Keratinocyte (primary cell): ENCODE measurements at regions not wholly inside any gene's neighbourhood (a gene's known extent, or its start where the extent isn't known, plus 50 kb on each side); places are given as distances from the start of the nearest gene placed in this dataset.

Source experiments
- DNase-seq: peaks from one replicate; pipeline ENCODE4 v3.0.0-alpha.2; 2011; ENCODE audit warnings: low read depth, missing footprints, low spot score
- FAIRE-seq: peaks from 2 replicates; lab custom pipeline; 2011; peaks lifted over from hg19 to GRCh38; lab: Jason Lieb, UNC
- H2AFZ ChIP-seq: 2 replicates; pipeline ENCODE4 v1.6.0; 2012; ENCODE audit warnings: low read length, control low read depth, inconsistent platforms; ENCODE audit not compliant: control insufficient read depth
- H3K27ac ChIP-seq: 2 replicates; pipeline ENCODE4 v1.5.1; 2011; ENCODE audit warnings: low read length; ENCODE audit not compliant: control insufficient read depth, insufficient read depth
- H3K27me3 ChIP-seq: 3 replicates; pipeline ENCODE4 v1.6.0; 2011; ENCODE audit warnings: low read length; ENCODE audit not compliant: control insufficient read depth, insufficient read depth; ENCODE audit errors: extremely low read depth
- H3K36me3 ChIP-seq, 2 experiments: 2 replicates in 1 of 2; 3 replicates in 1 of 2; pipeline ENCODE4 v1.5.1; 2011; ENCODE audit warnings: low read length in 2 of 2, mild to moderate bottlenecking in 1 of 2; ENCODE audit not compliant: control insufficient read depth in 2 of 2, insufficient read depth in 2 of 2; ENCODE audit errors: extremely low read depth in 1 of 2
- H3K4me1 ChIP-seq: 3 replicates; pipeline ENCODE4 v1.5.1; 2011; ENCODE audit warnings: low read length; ENCODE audit not compliant: control insufficient read depth, insufficient read depth; ENCODE audit errors: extremely low read depth
- H3K4me2 ChIP-seq: 3 replicates; pipeline ENCODE4 v1.6.0; 2011; ENCODE audit warnings: low read depth, low read length; ENCODE audit not compliant: control insufficient read depth, insufficient read depth; ENCODE audit errors: extremely low read depth
- H3K4me3 ChIP-seq, 3 experiments: fragments of 200-600 bp in 1 of 3; sonication (generic) in 1 of 3; 2 replicates in 2 of 3; 3 replicates in 1 of 3; pipeline ENCODE4 v1.5.1; 2011 to 2016; ENCODE audit warnings: low read length in 3 of 3, mild to moderate bottlenecking in 3 of 3, control low read depth in 2 of 3, inconsistent platforms in 1 of 3, low read depth in 1 of 3, mixed read lengths in 1 of 3, mixed run types in 1 of 3, moderate library complexity in 1 of 3; ENCODE audit not compliant: control insufficient read depth in 2 of 3, insufficient read depth in 2 of 3; ENCODE audit errors: extremely low read depth in 1 of 3
- H3K79me2 ChIP-seq: 2 replicates; pipeline ENCODE4 v1.6.0; 2012; ENCODE audit warnings: low read length; ENCODE audit not compliant: control insufficient read depth, insufficient read depth
- H3K9ac ChIP-seq: 3 replicates; pipeline ENCODE4 v1.6.0; 2011; ENCODE audit warnings: low read length; ENCODE audit not compliant: control insufficient read depth, insufficient read depth; ENCODE audit errors: extremely low read depth
- H3K9me1 ChIP-seq: 3 replicates; pipeline ENCODE4 v1.6.0; 2011; ENCODE audit warnings: low read length; ENCODE audit not compliant: control insufficient read depth, insufficient read depth; ENCODE audit errors: extremely low read depth
- H3K9me3 ChIP-seq: 2 replicates; pipeline ENCODE4 v1.5.1; 2012; ENCODE audit warnings: low read depth, low read length; ENCODE audit not compliant: control insufficient read depth
- H4K20me1 ChIP-seq: 3 replicates; pipeline ENCODE4 v1.6.0; 2011; ENCODE audit warnings: low read length; ENCODE audit not compliant: control insufficient read depth, insufficient read depth; ENCODE audit errors: extremely low read depth
- CTCF ChIP-seq, 3 experiments: IDR thresholded peaks in 1 of 3; conservative IDR thresholded peaks in 1 of 3; optimal IDR thresholded peaks in 1 of 3; 2 replicates in 2 of 3; 3 replicates in 1 of 3; pipeline versions ENCODE3 to v1.5.1; 2011; ENCODE audit warnings: low read length in 3 of 3, mild to moderate bottlenecking in 3 of 3, moderate library complexity in 2 of 3, control low read depth in 1 of 3, inconsistent platforms in 1 of 3; ENCODE audit not compliant: insufficient read depth in 2 of 3; ENCODE audit errors: extremely low read depth in 1 of 3
- EZH2 ChIP-seq: IDR thresholded peaks from one replicate; pipeline ENCODE4 v1.6.1; 2012; ENCODE audit warnings: inconsistent platforms, mild to moderate bottlenecking, low read length, moderate library complexity
- dilution Hi-C: fragments of 300-500 bp; cut with MboI; formaldehyde crosslinking; loops from one replicate; pipeline ENCODE4 v1.7.0; 2020; ENCODE audit warnings: low sequenced_read_pairs; ENCODE audit not compliant: extremely low pct_ligation_motif_present

- Histone ChIP-seq H3K9me3 (no peaks in the 10 kb centered on the region), H3K4me1 (no peaks in the 10 kb centered on the region), H3K36me3 (no peaks in the 10 kb centered on the region), H3K4me3 (no peak overlapping the region), H2AFZ (no peak overlapping the region), H3K4me2 (no peak overlapping the region), H3K9me1 (no peaks in the 10 kb centered on the region), H4K20me1 (no peaks in the 10 kb centered on the region), H3K27me3 (no peaks in the 10 kb centered on the region), H3K79me2 (no peaks in the 10 kb centered on the region), H3K9ac (no peak overlapping the region), H3K27ac (no peak overlapping the region)
- dilution Hi-C loops, result no loop called here
- FAIRE-seq (no peak), DNase-seq (no peak)
- TF ChIP-seq CTCF (optimal IDR thresholded peaks at IDR 0.05 in 1 of 3, IDR thresholded peaks at IDR 0.05 in 1 of 3, conservative IDR thresholded peaks at IDR 0.05 in 1 of 3; ENCODE audit: extremely low read depth in 1 of 3, insufficient read depth in 2 of 3, low read length in 3 of 3), result no peak
Measured at GRCh38 chr13:107231944-107232343, 664.0 kb upstream of the ARGLU1 start.

GRCh38 chr13:107223867-107224266 lies 655.9 kb upstream of the ARGLU1 start:
- H2AFZ ChIP-seq, result no peak overlapping the region
- FAIRE-seq, result no peak
- H3K9ac ChIP-seq, result no peak overlapping the region
- H3K9me3 ChIP-seq, result no peaks in the 10 kb centered on the region
- no peaks in the 10 kb centered on the region for H4K20me1 ChIP-seq
- dilution Hi-C loops, result no loop called here
- TF ChIP-seq CTCF (optimal IDR thresholded peaks at IDR 0.05 in 1 of 3, IDR thresholded peaks at IDR 0.05 in 1 of 3, conservative IDR thresholded peaks at IDR 0.05 in 1 of 3; ENCODE audit: extremely low read depth in 1 of 3, insufficient read depth in 2 of 3, low read length in 3 of 3) (no peak), EZH2 (no peak)
- no peak overlapping the region for H3K27ac ChIP-seq
- H3K9me1 ChIP-seq, result no peaks in the 10 kb centered on the region
- DNase-seq, result no peak
- no peaks in the 10 kb centered on the region for H3K36me3 ChIP-seq
- H3K4me1 ChIP-seq, result no peaks in the 10 kb centered on the region
- no peaks in the 10 kb centered on the region for H3K27me3 ChIP-seq
- no peaks in the 10 kb centered on the region for H3K79me2 ChIP-seq
- H3K4me3 ChIP-seq, result no peak overlapping the region
- H3K4me2 ChIP-seq, result no peak overlapping the region
